Skeletal muscle satellite cell (primary cell): ENCODE measurements at regions not wholly inside any gene's neighbourhood (a gene's known extent, or its start where the extent isn't known, plus 50 kb on each side); places are given as distances from the start of the nearest gene placed in this dataset.

Experiments used
- H3K27me3 ChIP-seq: 2 replicates; pipeline ENCODE4 v1.7.0; 2013; ENCODE audit warnings: low read length; ENCODE audit not compliant: control insufficient read depth, insufficient read depth
- H3K36me3 ChIP-seq: 2 replicates; pipeline ENCODE4 v1.7.0; 2013; ENCODE audit warnings: mild to moderate bottlenecking, control low read depth, low read length; ENCODE audit not compliant: insufficient read depth
- H3K4me1 ChIP-seq: 2 replicates; pipeline ENCODE4 v1.7.0; 2013; ENCODE audit warnings: low read length; ENCODE audit not compliant: control insufficient read depth, insufficient read depth
- H3K4me2 ChIP-seq: 2 replicates; pipeline ENCODE4 v1.7.0; 2013; ENCODE audit warnings: mild to moderate bottlenecking, low read length
- H3K4me3 ChIP-seq: 2 replicates; pipeline ENCODE4 v1.7.0; 2013; ENCODE audit warnings: low read length
- H3K9ac ChIP-seq: 2 replicates; pipeline ENCODE4 v1.7.0; 2013; ENCODE audit warnings: mild to moderate bottlenecking, low read depth, low read length, moderate library complexity
- H3K9me3 ChIP-seq: replicated peaks from 2 replicates; pipeline ENCODE4 v1.7.0; 2013; ENCODE audit warnings: mild to moderate bottlenecking, control low read depth, low read length

DNA sequence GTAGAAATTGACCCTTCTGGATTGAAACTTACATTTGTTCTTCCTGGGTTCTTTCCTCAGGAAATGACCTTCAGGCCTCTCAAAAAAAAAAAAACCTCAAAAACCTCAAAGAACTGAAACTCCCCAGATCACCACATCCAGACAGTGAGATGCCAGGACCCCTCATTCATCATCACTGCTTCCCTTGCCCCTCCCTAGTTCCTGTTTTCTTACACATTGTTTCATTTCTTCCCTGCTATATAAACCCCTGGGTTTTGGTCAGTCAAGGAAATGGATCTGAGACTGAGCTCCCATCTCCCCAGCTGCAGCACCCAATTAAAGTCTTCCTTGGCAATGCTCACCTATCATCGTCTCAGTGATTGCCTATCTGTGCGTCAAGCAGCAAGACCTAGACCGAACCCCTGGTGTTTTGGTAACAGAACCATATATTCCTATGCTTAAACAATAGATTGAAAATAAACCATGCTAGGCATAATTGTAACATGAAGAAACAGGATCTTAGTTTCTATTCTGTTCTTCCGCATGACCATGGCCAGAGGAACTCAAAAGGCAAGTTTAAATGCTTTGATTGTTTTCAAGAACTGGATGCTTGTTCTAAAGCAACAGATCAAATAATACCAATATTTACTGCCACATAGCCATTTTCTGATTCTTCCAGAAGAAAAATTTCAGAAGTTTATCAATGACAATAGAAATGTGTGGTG is 108.0 kb upstream of the MAX start:
- peaks cover 40% of the 10 kb centered on the region for H3K4me1 ChIP-seq
- no peak overlapping the region for H3K4me3 ChIP-seq

DNA sequence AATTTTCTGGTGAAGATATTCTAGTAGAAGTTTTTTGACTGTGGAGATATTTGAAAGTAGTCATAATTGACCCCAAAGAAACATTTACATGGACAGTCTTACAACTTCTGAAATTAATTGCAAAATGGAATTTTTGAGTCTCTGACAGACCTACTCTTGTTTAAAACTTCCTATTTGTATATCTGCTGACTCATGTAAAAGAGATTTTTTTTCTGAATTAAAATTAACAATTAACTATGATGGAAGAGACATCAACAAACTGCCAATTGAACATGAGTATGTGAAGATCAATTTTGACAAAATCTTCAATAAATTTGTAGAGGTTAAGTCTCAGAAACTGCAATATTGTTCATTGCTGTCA is 108.5 kb upstream of the MAX start:
- H3K4me1 ChIP-seq, result peaks cover 34% of the 10 kb centered on the region
- H3K27me3 ChIP-seq, result no peaks in the 10 kb centered on the region
- H3K4me2 ChIP-seq, result peak overlapping the region; percentile 11
- H3K4me3 ChIP-seq, result no peak overlapping the region
- H3K9me3 ChIP-seq, result no peaks in the 10 kb centered on the region
- H3K36me3 ChIP-seq, result no peaks in the 10 kb centered on the region
- no peak overlapping the region for H3K9ac ChIP-seq

More for the DNA sequence above, 108.0 kb upstream of the MAX start:
- Histone ChIP-seq H3K4me2 (peak overlapping the region; percentile 11), H3K9me3 (no peaks in the 10 kb centered on the region), H3K36me3 (no peaks in the 10 kb centered on the region), H3K9ac (no peak overlapping the region), H3K27me3 (no peaks in the 10 kb centered on the region)

DNA sequence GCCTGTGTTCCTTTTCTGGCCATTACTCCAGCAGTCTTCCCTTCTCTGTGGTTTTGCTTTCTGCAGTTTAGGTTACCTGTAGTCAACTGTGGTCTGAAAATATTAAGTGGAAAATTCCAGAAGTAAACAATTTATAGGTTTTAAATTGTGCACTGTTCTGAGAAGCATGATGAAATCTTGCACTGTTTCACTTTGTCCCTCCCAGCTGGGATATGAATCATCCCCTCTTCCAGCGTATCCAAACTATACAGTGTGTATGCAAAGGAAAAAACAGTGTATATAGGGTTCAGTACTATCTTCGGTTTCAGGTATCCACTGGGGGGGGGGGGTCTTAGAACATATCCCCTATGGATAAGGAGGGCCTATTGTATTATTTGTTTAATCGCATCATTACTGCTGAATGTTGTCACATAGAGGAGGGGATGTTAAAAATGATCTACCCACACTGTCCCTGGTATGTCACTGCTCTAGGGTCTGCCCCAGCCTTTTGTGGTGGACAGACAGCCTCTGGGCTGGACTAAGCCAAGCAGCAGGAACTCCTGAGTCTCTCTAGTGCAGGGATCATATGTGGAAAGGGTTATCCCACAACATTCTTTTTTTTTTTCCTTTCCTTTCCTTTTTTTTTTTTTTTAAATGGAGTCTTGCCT is 109.1 kb upstream of the MAX start:
- H3K4me3 ChIP-seq, result no peak overlapping the region
- H3K4me2 ChIP-seq, result peak overlapping the region; percentile 61
- no peaks in the 10 kb centered on the region for H3K9me3 ChIP-seq
- no peaks in the 10 kb centered on the region for H3K27me3 ChIP-seq
- peaks cover 29% of the 10 kb centered on the region for H3K4me1 ChIP-seq
- H3K36me3 ChIP-seq, result no peaks in the 10 kb centered on the region
- no peak overlapping the region for H3K9ac ChIP-seq

DNA sequence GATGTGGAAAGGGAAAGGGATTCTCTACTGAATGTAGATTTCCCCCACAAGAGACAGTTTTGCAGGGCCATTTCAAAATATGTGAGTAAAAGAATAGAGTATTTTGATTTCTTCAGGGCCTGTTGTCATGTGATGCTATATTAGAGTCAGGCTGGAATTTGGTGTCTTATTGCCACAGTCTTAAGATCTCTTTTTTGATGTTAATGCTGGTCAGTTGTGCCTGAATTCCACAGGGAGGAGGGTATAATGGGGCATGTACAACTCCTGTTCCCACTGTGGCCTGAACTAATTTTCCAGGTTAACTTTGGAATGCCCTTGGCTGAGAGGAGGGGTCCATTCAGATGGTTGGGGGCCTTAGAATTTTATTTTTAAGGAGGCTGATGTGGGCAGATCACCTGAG is 111.0 kb upstream of the MAX start:
- Histone ChIP-seq H3K36me3 (no peaks in the 10 kb centered on the region), H3K4me1 (peaks cover 23% of the 10 kb centered on the region), H3K9me3 (no peaks in the 10 kb centered on the region), H3K27me3 (no peaks in the 10 kb centered on the region), H3K9ac (no peak overlapping the region), H3K4me3 (no peak overlapping the region), H3K4me2 (no peak overlapping the region)

DNA sequence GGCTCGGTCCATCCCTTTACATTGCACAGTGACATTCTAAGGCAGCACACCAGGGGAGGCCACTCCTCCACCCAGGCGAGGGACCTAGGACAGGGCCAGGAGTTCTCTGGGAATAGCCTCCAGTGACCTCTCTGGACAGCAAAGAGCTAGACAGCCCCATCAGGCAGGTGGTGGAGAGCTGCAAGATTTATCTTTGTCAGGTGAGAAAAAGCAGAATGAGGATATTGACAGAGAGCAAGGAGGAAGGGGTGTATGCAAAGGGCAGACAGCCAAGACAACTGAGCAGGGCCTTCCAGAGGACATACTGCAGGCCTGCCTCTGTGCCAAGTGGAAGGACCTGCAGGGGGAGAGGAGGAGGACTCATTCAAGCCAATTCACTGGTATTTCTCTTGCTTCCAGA is 112.4 kb upstream of the MAX start:
- Histone ChIP-seq H3K9me3 (no peaks in the 10 kb centered on the region), H3K36me3 (no peaks in the 10 kb centered on the region), H3K9ac (no peak overlapping the region), H3K4me2 (no peak overlapping the region), H3K4me1 (peaks cover 21% of the 10 kb centered on the region), H3K27me3 (no peaks in the 10 kb centered on the region), H3K4me3 (no peak overlapping the region)

DNA sequence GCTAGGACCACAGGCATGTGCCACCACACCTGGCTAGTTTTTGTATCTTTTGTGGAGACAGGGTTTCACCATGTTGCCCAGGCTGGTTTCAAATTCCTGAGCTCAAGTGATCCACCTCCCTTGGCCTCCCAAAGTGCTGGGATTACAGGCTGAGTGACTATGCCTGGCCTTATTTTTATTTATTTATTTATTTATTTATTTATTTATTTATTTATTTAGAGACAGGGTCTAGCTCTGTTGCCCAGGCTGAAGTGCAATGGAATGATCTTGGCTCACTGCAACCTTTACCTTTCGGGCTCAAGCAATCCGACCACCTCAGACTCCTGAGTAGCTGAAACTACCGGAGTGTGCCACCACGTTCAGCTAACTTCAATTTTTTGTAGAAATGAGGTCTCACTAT is 117.0 kb upstream of the MAX start:
- Histone ChIP-seq H3K9me3 (no peaks in the 10 kb centered on the region), H3K9ac (no peak overlapping the region), H3K4me3 (no peak overlapping the region), H3K36me3 (no peaks in the 10 kb centered on the region), H3K4me1 (peaks cover 2% of the 10 kb centered on the region), H3K4me2 (no peak overlapping the region), H3K27me3 (no peaks in the 10 kb centered on the region)

DNA sequence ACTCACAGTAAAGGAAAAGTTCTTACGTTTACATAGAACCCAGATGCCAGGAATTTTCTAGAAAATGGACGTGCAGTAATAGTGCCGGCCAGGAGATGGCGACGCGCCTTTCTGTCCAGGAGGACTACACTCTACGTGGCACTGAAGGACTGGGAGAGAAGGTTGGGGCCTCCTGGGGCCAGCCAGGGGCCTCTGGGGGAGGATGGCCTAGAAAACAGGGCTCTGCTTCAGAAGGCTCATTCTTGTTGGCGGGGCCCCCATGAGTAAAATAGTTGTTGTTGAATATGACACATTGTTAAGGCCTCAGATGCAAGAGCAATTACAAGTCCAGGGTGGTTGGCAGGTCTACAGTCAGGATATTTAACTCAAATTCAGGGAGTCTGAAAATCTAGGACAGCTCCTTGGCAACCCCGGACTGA is 120.1 kb upstream of the MAX start:
- Histone ChIP-seq H3K4me2 (no peak overlapping the region), H3K9ac (no peak overlapping the region), H3K27me3 (no peaks in the 10 kb centered on the region), H3K4me1 (peaks cover 5% of the 10 kb centered on the region), H3K9me3 (no peaks in the 10 kb centered on the region), H3K36me3 (no peaks in the 10 kb centered on the region), H3K4me3 (no peak overlapping the region)

DNA sequence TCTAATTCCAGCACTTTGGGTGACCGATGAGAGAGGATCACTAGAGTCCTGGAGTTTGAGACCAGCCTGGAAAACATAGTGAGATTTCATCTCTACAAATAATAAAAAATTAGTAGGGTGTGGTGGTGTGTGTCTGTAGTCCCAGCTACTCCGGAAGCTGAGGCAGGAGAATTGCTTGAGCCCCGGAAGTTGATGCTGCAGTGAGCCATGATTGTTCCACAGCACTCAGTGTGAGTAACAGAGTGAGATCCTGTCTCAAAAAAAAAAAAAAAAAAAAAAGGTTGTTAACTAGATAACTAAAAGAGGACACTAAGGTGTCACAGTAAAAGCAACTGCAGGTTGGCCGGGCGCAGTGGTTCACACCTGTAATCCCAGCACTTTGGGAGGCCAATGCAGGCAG is 121.3 kb upstream of the MAX start:
- Histone ChIP-seq H3K36me3 (no peaks in the 10 kb centered on the region), H3K27me3 (no peaks in the 10 kb centered on the region), H3K9me3 (no peaks in the 10 kb centered on the region), H3K4me2 (no peak overlapping the region), H3K4me3 (no peak overlapping the region), H3K9ac (no peak overlapping the region), H3K4me1 (peaks cover 5% of the 10 kb centered on the region)

DNA sequence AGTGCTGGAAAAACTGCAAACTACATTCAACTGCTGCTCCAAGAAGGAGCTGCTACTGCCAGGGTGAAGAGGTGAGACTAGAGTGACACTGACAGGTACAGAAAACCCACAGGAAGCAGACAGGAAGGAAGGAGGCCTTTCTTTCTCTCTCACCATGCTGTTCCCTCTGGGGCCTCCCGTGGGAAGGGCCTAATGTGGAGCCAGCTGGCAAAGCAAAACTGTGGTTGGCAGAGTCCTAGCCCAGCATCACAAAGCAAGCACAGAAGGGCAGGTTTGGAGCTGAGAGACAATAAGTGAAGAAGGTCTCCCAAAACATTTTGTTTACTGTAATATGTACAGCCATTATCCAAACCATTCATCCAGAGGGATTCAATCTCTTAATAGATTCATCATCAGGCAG is 122.5 kb upstream of the MAX start:
- H3K4me2 ChIP-seq, result no peak overlapping the region
- H3K4me3 ChIP-seq, result no peak overlapping the region
- H3K4me1 ChIP-seq, result peaks cover 12% of the 10 kb centered on the region
- no peaks in the 10 kb centered on the region for H3K36me3 ChIP-seq
- H3K27me3 ChIP-seq, result no peaks in the 10 kb centered on the region
- H3K9me3 ChIP-seq, result no peaks in the 10 kb centered on the region
- H3K9ac ChIP-seq, result no peak overlapping the region

DNA sequence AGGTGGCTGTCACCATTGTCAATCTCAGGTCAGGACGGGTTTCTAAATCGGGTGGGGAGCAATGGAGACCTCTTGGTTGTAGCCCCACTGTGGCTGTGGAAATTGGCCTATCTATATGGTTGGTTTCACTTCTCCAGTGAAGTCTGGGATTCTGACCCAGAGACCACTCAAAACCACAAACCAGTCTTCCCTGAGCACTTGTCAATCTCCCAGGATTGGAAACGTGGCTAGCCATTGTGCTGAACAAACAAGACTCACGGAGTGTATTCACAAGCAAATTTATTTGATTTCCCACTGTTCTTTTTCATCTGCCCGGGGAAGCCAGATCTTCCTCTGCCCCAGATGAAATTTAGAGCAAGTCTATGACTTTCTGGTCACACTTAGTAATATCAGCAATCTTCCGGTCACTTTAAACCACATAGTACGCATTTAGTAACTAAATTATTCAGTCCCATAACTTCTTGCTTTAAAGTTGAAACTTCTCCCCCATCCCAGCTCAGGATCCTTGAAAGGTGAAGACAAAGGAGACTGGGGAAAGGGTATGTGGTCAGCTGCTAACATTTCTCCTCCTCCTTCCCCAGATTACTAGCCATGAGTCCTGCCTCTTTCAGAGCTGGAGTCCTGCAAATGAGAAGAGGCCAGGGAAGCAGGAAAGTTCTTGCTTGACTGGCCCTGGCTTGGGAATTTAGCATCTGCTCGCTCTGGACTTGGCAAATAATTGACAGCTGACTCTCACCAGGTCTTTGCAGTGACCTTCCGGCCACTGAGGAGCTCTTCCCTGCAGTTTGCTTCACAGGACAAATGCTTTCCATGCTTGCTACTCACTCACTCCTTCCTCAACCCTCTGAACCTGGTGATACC is 123.2 kb upstream of the MAX start:
- Histone ChIP-seq H3K36me3 (no peaks in the 10 kb centered on the region), H3K9ac (no peak overlapping the region), H3K4me2 (no peak overlapping the region), H3K4me3 (no peak overlapping the region), H3K9me3 (no peaks in the 10 kb centered on the region), H3K27me3 (no peaks in the 10 kb centered on the region), H3K4me1 (peaks cover 19% of the 10 kb centered on the region)

DNA sequence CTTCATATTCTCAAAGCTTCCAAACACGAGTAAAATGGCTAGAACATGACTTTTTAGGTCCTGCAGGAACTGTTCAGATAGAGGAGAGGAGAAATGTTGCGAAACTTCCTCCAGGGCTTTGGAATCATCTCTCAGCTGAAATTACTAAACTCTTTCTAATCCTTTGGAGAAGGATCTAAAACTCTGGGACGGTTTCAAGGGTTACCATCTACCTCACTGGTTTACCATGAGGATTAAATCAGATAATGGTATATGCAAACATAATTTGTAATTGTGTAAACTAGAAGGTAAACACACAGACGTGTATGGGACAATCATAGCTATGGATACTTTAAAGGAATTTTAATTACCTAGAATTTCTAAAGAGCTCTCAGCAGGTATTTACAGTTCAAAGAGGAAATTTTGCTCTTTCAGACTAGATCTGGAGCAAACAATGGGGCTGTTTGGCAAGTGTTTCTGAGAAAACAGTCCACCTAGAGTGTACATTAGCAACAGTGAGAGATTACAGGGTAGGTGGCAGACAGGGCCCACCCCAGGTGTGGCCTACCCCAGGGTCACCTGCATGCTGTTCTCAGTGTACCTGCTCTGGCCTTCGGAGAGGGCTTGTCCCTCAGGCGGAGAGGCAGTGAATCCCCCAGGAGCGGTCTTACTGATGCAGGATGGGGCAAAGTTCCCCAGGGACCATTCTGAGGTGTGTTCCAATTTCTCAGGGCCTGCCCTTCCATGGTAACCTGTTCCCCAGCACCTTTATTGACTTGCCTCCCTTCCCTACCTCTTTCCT is 124.7 kb upstream of the MAX start:
- no peaks in the 10 kb centered on the region for H3K36me3 ChIP-seq
- H3K4me3 ChIP-seq, result no peak overlapping the region
- H3K9me3 ChIP-seq, result no peaks in the 10 kb centered on the region
- no peaks in the 10 kb centered on the region for H3K27me3 ChIP-seq
- H3K9ac ChIP-seq, result no peak overlapping the region
- peaks cover 26% of the 10 kb centered on the region for H3K4me1 ChIP-seq
- no peak overlapping the region for H3K4me2 ChIP-seq
